HG02870 (cell line): ENCODE measurements at regions not wholly inside any gene's neighbourhood (a gene's known extent, or its start where the extent isn't known, plus 50 kb on each side); places are given as distances from the start of the nearest gene placed in this dataset.

Experiments
- ATAC-seq: cut with Tn5 transposase; IDR thresholded peaks from one replicate; pipeline ENCODE4 v1.9.1; 2021; ENCODE audit warnings: mild to moderate bottlenecking, moderate library complexity; ENCODE audit not compliant: unreplicated experiment

GRCh38 chr7:52897713-52898112 is 137.7 kb upstream of the POM121L12 start:
- ATAC-seq: no peak

- ATAC-seq: no peak
Measured at GRCh38 chr7:52897288-52897687, 138.1 kb upstream of the POM121L12 start.

- no peak for ATAC-seq
Measured at GRCh38 chr7:52877240-52877639, 158.2 kb upstream of the POM121L12 start.

- no peak for ATAC-seq
Measured at GRCh38 chr7:52876402-52876801, 159.0 kb upstream of the POM121L12 start.

DNA sequence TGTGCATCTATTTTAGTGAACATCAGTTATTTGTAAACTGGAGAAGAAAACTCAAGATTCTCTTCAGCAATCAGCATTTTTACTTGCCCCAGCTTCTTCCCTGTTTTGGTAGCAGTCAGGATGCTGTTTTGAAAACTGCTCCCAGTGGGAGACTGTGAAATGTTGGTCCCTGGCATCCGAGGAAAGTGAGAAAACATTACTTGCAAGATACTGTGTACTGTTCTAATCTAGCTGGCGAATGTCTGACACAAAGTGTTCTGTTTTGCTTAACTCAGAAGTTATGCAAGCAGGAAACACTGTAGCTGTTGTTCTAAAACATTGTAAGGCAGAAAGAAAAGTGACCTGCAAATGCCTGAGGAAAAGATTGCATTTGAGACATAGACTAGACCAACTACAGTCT is 171.8 kb upstream of the POM121L12 start:
- ATAC-seq: no peak

GRCh38 chr7:52862321-52862720 is 173.1 kb upstream of the POM121L12 start:
- no peak for ATAC-seq

DNA sequence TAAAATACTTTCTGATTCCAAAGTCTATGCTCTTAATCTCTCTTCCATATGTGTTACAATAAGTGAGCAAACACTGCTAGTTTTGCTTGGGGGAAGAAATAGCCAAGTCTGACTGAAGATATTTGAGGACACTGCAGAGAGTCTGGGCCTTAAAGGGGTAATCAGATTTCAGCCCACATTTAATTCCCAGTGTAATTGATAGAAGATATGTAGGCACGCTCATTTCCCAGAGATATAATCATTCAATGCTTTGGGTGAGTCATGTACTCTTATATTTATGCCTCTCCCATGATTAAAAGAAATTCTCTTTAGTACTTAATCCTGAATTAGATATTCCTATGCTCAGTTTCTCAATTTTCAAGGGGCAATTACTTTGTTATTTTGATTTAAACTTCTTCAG is 178.1 kb upstream of the POM121L12 start:
- ATAC-seq: no peak

DNA sequence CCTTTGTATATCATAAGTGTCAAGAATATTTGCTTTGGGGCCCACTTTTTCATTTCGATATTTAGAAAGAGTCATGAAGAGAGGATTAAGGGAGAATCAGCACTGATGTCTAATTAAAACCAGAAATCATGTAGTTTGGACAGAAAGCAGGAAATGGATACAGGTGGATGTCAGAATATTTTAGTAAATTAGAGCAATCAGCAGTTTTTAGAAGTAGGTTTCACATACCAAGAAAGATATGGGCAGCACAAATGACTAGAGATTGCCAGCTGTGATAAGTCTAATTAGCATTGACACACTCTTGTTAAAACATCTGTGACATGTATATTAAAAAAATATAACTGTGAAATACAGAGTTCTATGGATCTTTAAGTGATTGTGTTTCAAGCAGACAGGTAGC is 180.8 kb upstream of the POM121L12 start:
- no peak for ATAC-seq

DNA sequence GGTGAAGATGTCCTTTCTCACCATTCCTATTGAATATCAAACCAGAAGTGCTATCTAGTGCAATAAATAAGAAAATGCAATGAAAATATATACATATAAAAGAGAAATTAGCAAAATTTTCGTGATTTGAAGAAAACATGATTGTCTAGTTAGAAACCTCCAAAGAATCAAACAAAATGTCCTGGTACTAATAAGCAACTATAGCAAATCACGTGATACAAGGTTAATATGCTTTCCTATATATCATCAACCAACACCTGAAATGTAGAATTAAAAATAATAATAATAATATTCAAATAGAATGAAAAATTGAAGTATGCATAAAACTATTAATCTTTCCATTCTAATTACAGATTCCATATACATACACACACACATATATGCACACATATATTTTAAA is 183.9 kb upstream of the POM121L12 start:
- no peak for ATAC-seq

GRCh38 chr7:52843436-52843835 is 192.0 kb upstream of the POM121L12 start:
- no peak for ATAC-seq

DNA sequence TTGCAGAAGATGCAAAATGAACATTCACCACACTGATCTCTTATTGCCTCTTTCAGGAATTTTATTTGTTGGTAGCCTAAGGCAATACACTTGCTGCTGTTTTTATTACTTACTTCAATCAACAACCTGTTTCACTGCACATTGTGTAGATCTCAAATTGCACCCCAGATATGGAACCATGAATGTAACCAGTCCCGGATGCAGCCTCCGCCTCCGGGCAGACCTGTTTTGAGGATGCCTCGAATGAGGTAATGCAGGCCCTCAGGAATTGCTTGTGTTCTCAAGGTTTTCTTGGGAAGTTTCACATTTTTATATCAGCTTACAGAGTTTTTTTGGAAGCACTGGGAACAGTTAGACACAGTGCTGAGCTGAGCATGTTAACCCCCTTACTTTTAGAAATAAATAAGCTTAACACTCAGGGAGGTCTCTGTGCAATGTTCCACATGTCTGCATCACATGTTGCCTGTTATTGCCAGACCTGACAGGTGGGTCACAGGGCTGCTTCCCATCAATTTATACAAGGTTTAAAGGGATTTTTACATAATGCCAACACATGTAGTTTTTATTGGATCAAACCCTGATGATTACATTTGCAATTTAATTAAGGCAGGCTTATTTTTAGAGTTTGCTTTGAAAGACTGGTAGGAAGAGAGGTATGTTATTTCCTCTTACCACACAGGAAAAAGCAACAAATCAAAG is 193.1 kb upstream of the POM121L12 start:
- no peak for ATAC-seq

DNA sequence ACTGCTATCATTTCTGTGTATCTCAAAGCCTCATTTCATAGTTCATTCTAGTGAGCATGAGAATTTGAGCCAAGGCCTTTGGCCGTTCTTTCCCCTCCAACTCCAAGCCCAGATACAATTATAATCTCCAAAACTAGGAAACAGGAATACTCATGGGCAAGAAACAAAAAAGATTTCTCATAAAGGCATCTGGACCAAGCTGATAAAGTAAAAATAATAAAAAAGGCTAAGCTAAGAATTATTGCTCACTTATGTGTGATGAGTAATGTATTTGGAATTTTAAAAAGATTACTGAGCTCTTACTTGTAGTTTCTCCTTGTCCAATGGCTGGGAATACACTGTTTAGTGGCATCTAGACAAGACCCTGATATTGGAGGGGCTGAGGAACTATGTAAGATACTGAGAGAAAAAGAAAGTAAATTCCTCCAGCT is 196.4 kb upstream of the POM121L12 start:
- ATAC-seq: no peak

DNA sequence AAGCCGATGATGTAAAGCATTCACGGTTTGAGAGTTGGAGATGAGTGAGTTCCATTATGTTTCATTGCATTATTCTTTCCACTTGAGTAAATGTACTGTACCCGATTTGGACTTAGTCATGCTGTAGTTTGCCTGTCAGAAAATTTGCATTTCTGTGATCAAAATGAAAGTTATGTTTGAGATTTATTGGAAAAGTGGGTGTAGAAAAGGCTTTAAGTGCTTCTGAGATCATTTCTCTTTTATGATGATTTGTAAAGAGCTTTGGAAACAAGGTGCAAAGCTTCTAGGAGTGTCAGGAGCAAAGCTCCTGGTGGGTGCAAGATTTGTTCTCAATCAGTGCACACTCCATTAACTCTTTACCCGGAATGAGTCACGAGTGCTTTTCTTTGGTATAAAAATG is 204.1 kb upstream of the POM121L12 start:
- no peak for ATAC-seq

DNA sequence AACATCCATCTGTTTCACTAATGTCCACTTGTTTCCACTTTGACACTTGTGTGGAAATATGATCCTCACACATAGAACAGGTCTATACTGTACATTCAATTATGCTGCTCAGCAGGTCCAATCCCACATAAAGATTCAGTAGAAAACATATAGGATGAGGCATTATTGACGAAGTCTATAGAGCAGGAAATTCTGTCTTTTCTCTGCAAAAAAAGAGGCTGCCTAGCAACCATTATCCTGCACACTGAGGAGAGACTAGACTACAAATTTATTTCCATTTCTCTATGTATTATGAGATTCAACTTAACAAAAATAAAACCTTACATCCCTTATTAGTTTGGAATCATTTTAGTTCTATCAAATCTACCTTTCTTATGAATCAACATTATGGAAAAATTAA is 204.6 kb upstream of the POM121L12 start:
- ATAC-seq: no peak

- no peak for ATAC-seq
Measured at GRCh38 chr7:52826515-52827265, 208.7 kb upstream of the POM121L12 start.

DNA sequence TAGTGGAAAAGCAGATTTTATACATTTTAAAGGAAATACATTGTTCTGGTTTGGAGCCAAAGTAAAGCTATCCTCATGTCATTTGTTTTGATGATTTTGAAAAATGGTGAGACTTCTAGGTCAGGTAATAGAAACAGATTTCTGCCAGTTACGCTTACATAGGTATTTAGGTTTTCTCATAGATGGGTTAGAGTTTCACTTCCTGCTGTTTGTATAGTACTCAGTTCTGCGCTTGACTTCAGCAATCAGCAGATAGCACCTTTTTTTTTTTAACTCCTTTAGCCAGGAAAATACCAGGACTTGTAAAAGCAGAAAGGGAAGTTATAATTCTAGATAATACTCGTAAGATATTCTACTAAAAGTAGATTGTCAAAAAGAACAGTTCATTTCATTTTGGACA is 209.8 kb upstream of the POM121L12 start:
- ATAC-seq: no peak

GRCh38 chr7:52811537-52811936 is 223.9 kb upstream of the POM121L12 start:
- no peak for ATAC-seq

- no peak for ATAC-seq
Measured at GRCh38 chr7:52799817-52800216, 235.6 kb upstream of the POM121L12 start.

DNA sequence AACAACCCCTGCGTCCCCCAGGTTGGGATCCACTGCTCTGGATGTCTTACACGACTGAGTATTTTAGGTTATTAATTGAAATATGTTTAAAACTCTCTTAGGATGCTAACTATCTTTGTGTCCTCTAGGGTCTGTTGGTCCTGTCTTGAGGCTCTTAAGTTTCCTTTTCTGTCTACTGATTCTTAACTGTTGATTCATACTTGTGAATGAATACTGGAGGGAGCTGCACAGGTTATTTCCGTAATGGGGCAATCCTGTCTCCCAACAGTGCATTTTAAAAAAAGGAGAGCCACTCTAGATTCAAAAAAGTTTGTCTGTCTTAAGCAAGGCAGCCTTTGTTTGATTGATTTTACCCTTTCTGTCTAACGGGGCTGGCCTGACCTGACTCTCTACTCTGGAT is 237.6 kb upstream of the POM121L12 start:
- ATAC-seq: no peak

DNA sequence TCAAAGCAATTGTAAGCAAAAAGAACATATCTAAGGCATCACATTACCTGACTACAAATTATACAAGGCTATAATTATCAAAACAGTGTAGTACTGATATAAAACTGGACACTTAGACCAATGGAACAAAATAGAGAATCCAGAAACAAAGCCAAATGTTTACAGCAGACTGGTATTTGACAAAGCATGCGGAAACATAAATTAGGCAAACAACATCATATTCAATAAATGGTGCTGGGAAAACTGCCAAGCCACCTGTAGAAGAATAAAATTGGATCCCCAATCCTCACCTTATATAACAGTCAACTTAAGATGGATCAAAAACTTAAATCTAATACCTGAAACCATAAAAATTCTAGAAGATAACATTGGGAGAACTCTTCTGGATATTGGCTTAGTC is 240.8 kb upstream of the POM121L12 start:
- ATAC-seq: no peak

DNA sequence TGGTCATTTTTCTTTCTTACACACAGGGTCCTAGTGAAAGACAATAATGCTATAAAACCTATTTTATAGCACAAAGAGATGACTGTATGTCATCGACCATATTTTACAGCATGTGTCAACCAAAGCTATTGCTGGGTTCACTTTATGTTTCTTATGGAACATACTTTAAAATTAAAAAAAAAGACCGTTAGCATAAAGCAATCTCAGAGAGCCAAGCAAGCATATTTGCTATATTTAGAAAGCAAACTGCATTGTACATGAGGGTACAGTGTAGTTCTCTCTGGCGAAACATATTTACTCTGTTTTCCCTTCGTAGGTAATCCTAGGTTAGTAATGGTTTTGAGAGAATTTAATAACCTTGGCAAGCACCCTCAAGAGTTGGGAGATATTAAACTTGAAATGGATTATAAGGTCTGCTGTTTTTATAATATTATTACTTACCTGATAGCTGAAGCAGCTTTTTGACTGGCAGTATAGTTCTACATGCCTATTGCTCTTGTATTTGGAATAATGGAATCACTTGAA is 244.2 kb upstream of the POM121L12 start:
- no peak for ATAC-seq

DNA sequence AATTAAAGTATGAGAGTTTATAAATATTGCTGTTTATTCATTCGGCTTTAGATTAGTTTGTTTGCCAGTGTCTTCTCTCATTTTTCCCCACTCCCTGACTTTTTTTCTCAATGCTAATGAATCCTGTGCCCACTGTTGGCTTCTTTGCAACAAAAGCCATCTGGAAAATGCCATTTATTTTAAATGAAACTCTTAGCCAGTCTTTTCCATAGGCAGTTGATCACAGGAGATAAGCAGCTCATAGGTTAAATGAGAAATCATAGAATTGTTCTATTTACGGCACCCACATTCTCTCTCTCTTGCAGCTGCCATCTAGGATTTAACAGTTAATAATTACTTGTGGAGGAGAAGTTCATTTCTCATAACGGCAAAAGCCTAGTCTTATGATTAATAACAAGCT is 249.3 kb upstream of the POM121L12 start:
- ATAC-seq: no peak
